Hindlimb muscle (tissue), 1 donor: ENCODE measurements at regions not wholly inside any gene's neighbourhood (a gene's known extent, or its start where the extent isn't known, plus 50 kb on each side); places are given as distances from the start of the nearest gene placed in this dataset.

ENCODE experiments used
- DNase-seq: peaks from one replicate; pipeline ENCODE4 v3.0.0-alpha.2; 2013

- DNase-seq, result no peak
Measured at GRCh38 chr3:127137113-127137512, 55.8 kb upstream of the PRR23E start.

- DNase-seq, result no peak
Measured at GRCh38 chr3:127137757-127138536, 55.0 kb upstream of the PRR23E start.

GRCh38 chr3:127139601-127140500 lies 53.1 kb upstream of the PRR23E start:
- no peak for DNase-seq

- no peak for DNase-seq
Measured at GRCh38 chr3:127140501-127141460, 52.1 kb upstream of the PRR23E start.

GRCh38 chr3:127141921-127142730 lies 50.8 kb upstream of the PRR23E start:
- no peak for DNase-seq
